Left lung (tissue), 4 donors: ENCODE measurements at regions not wholly inside any gene's neighbourhood (a gene's known extent, or its start where the extent isn't known, plus 50 kb on each side); places are given as distances from the start of the nearest gene placed in this dataset.

Source experiments
- ATAC-seq: fragments of 200-7000 bp; cut with Tn5 transposase; one replicate; pipeline ENCODE4 v1.9.1; 2020; ENCODE audit warnings: moderate library complexity
- DNase-seq, 4 donors: peaks; one replicate each; pipeline ENCODE4 v3.0.0-alpha.2; 2013 to 2020
- H3K27ac ChIP-seq, 2 donors: fragments of 200-600 bp; sonication (generic) in 1 of 2; one replicate each; pipeline versions ENCODE4 v1.5.0 to v1.8.0; 2020 to 2021
- H3K27me3 ChIP-seq, 2 donors: fragments of 200-600 bp; sonication (generic) in 1 of 2; one replicate each; pipeline versions ENCODE4 v1.5.0 to v1.8.0; 2020 to 2021
- H3K36me3 ChIP-seq, 2 donors: fragments of 200-600 bp; sonication (generic) in 1 of 2; one replicate each; pipeline versions ENCODE4 v1.5.0 to v1.8.0; 2020 to 2021
- H3K4me1 ChIP-seq, 2 donors: fragments of 200-600 bp; one replicate each; pipeline ENCODE4 v1.8.0; 2021
- H3K4me3 ChIP-seq, 2 donors: fragments of 200-600 bp; sonication (generic) in 1 of 2; one replicate each; pipeline versions ENCODE4 v1.5.0 to v1.8.0; 2020 to 2021; ENCODE audit warnings: mild to moderate bottlenecking in 1 of 2
- H3K9me3 ChIP-seq, 2 donors: fragments of 200-600 bp; sonication (generic) in 1 of 2; one replicate each; pipeline versions ENCODE4 v1.5.0 to v1.8.0; 2020 to 2021
- intact Hi-C, 2 donors: fragments of 100-400 bp; cut with DNase I; formaldehyde crosslinking; loops; one replicate each; pipeline versions ENCODE4 v1.11.2 to v1.14.2; 2022
- TF ChIP-seq, protein P1 (sequence below), 2 donors: fragments of 200-600 bp; sonication (generic) in 1 of 2; IDR thresholded peaks; one replicate each; pipeline versions ENCODE4 v1.5.0 to v1.8.0; 2021; ENCODE audit warnings: antibody characterized with exemption in 2 of 2
- donor health status: DM: no; HTN: yes; CAD: no.
- donor health status: DM: no; HTN: no; CAD: no.

DNA sequence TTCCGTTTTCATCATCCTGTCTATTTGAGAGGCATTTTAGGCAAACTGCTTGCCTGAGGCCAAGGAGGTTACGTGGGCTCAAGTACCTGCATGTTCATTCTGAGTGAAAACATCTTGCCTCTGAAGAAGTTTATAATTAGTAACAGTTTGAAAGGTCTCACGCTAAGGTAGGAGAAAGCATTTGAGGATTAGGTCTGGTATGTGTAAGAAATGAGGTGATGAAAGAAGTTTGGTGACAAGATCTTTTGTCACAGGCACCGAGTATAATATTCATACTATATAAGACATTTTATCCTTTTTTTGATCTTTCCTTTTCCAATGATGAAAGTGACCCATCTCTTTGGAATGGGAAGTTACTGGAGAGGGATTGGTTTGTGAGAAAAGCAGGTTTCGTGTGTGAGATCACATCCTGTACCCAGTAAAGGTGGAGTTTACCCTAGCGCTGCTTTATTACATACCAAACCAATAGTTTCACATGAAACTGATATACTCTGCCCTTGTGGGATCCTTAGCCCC lies 98.7 kb upstream of the PDC start:
- TF ChIP-seq, protein P1, sequence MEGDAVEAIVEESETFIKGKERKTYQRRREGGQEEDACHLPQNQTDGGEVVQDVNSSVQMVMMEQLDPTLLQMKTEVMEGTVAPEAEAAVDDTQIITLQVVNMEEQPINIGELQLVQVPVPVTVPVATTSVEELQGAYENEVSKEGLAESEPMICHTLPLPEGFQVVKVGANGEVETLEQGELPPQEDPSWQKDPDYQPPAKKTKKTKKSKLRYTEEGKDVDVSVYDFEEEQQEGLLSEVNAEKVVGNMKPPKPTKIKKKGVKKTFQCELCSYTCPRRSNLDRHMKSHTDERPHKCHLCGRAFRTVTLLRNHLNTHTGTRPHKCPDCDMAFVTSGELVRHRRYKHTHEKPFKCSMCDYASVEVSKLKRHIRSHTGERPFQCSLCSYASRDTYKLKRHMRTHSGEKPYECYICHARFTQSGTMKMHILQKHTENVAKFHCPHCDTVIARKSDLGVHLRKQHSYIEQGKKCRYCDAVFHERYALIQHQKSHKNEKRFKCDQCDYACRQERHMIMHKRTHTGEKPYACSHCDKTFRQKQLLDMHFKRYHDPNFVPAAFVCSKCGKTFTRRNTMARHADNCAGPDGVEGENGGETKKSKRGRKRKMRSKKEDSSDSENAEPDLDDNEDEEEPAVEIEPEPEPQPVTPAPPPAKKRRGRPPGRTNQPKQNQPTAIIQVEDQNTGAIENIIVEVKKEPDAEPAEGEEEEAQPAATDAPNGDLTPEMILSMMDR (IDR thresholded peaks at IDR 0.05), result no peak

DNA sequence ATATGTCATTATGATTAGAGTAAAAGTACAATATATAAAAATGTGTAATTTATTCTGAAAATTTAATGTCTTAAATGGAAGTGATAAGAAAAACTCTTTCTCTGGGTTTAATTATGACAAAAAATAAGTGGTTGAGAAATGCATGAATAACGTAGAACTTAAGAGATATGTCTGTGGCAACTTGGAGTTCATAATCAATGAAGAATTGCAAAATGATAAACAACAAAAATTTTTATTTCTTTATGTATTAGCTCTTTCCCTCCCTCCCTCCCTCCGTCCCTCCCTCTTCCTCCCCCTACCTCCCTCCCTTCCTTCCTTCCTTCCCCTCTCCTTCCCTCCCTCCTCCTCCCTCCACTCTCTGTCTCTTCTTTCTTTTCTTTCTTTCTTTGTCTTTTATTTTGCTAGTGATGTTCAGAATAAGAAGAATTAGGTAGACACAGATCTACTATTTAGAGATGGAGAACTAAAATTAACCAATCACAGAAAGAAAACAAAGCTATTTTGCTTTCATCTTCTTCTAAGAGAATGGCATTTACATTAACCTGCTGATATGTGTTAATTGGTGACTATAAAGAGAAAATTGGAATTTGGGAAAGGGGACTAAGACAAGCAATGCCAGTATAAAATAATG lies 96.3 kb upstream of the PDC start:
- DNase-seq (no peak), ATAC-seq (no peak)
- intact Hi-C loops, result no loop called here

More for the DNA sequence above, 98.7 kb upstream of the PDC start:
- DNase-seq, result no peak
- no peak overlapping the region for H3K4me3 ChIP-seq
- intact Hi-C loops, result no loop called here
- no peaks in the 10 kb centered on the region for H3K9me3 ChIP-seq
- peak overlapping the region in 1 of 2 donors; percentile 9 for H3K27ac ChIP-seq
- no peaks in the 10 kb centered on the region for H3K36me3 ChIP-seq
- H3K4me1 ChIP-seq, result no peaks in the 10 kb centered on the region
- ATAC-seq, result peak; percentile 87
- H3K27me3 ChIP-seq, result no peaks in the 10 kb centered on the region

DNA sequence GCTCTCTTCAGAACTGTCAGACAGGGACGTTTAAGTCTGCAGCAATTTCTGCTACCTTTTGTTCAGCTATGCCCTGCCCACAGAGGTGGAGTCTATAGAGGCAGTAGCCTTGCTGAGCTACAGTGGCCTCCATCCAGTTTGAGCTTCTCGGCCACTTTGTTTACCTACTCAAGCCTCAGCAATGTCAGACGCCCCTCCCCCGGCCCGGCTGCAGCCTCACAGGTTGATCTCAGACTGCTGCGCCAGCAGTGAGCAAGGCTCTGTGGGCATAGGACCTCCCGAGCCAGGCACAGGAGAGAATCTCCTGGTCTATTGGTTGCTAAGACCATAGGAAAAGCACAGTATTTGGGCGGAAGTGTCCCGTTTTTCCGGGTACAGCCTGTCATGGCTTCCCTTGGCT lies 89.9 kb upstream of the PDC start:
- Histone ChIP-seq H3K36me3 (no peaks in the 10 kb centered on the region), H3K27me3 (no peaks in the 10 kb centered on the region), H3K4me3 (no peak overlapping the region), H3K4me1 (no peaks in the 10 kb centered on the region), H3K9me3 (peaks cover 0 to 36% of the 10 kb centered on the region in 2 donors), H3K27ac (no peak overlapping the region)
- intact Hi-C loops, result no loop called here
- DNase-seq, result no peak
- TF ChIP-seq, protein P1 (IDR thresholded peaks at IDR 0.05), result no peak
- no peak for ATAC-seq

More for the DNA sequence above, 96.3 kb upstream of the PDC start:
- H3K4me3 ChIP-seq, result no peak overlapping the region
- H3K27ac ChIP-seq, result no peak overlapping the region
- no peaks in the 10 kb centered on the region for H3K36me3 ChIP-seq
- H3K27me3 ChIP-seq, result no peaks in the 10 kb centered on the region
- peaks cover 0 to 11% of the 10 kb centered on the region in 2 donors for H3K9me3 ChIP-seq
- no peaks in the 10 kb centered on the region for H3K4me1 ChIP-seq
- TF ChIP-seq, protein P1 (IDR thresholded peaks at IDR 0.05), result no peak

DNA sequence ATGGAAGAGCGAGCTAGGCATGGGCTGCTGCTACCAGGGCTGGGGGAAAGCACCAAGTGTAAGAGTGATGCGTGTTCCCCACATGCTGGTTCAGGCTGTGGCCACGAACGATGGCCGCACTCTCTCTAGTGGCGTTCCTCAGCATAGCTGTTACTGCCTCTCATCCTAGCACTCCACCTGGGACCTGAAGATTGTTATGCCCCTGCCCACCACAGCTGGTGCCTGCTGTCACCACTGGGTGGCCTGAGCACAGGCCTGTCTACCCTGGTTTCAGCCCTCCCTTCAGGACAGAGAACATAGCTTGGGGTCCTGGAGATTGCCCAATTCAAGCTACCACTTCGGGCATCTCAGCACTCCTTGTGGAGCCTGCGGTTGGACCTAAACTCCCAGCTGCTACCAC lies 80.1 kb upstream of the PDC start:
- H3K27me3 ChIP-seq, result no peaks in the 10 kb centered on the region
- ATAC-seq, result no peak
- no peak overlapping the region for H3K4me3 ChIP-seq
- no peak for DNase-seq
- intact Hi-C loops, result no loop called here
- H3K27ac ChIP-seq, result no peak overlapping the region
- H3K4me1 ChIP-seq, result no peaks in the 10 kb centered on the region
- TF ChIP-seq, protein P1 (IDR thresholded peaks at IDR 0.05), result no peak
- peaks cover 0 to 29% of the 10 kb centered on the region in 2 donors for H3K9me3 ChIP-seq
- H3K36me3 ChIP-seq, result no peaks in the 10 kb centered on the region

DNA sequence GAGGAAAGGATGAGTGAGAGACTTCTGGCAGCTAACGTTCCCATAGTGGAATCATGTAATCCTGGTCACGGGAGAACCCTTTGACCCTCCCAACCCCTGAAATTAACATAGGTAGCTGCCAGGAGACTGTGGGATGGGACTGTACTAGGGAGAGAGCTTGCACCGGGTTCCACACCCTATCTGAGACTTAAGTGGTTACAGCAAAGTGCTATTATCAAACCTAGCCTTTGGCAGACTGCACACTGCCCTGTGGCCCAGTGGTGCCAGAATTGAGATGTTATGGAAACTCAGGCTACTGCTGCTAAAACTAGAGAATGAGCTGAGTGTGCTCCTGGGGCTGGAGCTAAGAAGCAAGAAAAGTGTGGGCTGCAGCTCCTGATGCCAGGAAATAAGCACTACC lies 79.6 kb upstream of the PDC start:
- intact Hi-C loops, result no loop called here
- peaks cover 0 to 29% of the 10 kb centered on the region in 2 donors for H3K9me3 ChIP-seq
- DNase-seq (no peak), ATAC-seq (no peak)
- no peak overlapping the region for H3K27ac ChIP-seq
- TF ChIP-seq, protein P1 (IDR thresholded peaks at IDR 0.05), result no peak
- no peaks in the 10 kb centered on the region for H3K4me1 ChIP-seq
- H3K4me3 ChIP-seq, result no peak overlapping the region
- no peaks in the 10 kb centered on the region for H3K36me3 ChIP-seq
- no peaks in the 10 kb centered on the region for H3K27me3 ChIP-seq
